ENCODE measurements at regions not wholly inside any gene's neighbourhood (a gene's known extent, or its start where the extent isn't known, plus 50 kb on each side); places are given as distances from the start of the nearest gene placed in this dataset.

- H3K4me2 ChIP-seq (ENCODE audit: low read length) = no peak overlapping the region
- POLR2A ChIA-PET = no interaction called here
Observed at GRCh38 chr4:33193109-33193508, 2472.9 kb downstream of the PCDH7 start.

More at GRCh38 chr4:33193109-33193508, 2472.9 kb downstream of the PCDH7 start:
- Histone ChIP-seq H2AFZ (ENCODE audit: low read depth, low read length, poor library complexity, severe bottlenecking) (no peak overlapping the region), H3K79me2 (ENCODE audit: insufficient read depth, low read length) (no peaks in the 10 kb centered on the region), H3K4me3 (replicated peaks in 1 of 2; ENCODE audit: low read depth in 1 of 2, low read length in 2 of 2) (no peak overlapping the region), H3K27ac (ENCODE audit: low read depth, low read length) (no peak overlapping the region), H3K9ac (ENCODE audit: low read length) (no peak overlapping the region), H3K27me3 (ENCODE audit: insufficient read depth, low read length) (no peaks in the 10 kb centered on the region), H3K36me3 (ENCODE audit: control insufficient read depth in 1 of 2, insufficient read depth in 2 of 2, low read length in 2 of 2) (no peaks in the 10 kb centered on the region), H3K9me2 (ENCODE audit: insufficient read depth) (no peaks in the 10 kb centered on the region), H3K9me3 (ENCODE audit: control insufficient read depth in 1 of 2, insufficient read depth in 1 of 2, low read depth in 1 of 2, low read length in 2 of 2) (no peaks in the 10 kb centered on the region), H3K4me1 (ENCODE audit: control insufficient read depth in 1 of 2, insufficient read depth in 2 of 2, low read length in 2 of 2) (no peaks in the 10 kb centered on the region), H4K20me1 (ENCODE audit: insufficient read depth) (no peaks in the 10 kb centered on the region)
- intact Hi-C loops (cut with micrococcal nuclease) = no loop called here
- no peak for TF ChIP-seq POLR2AphosphoS5 (IDR thresholded peaks at IDR 0.05; ENCODE audit: low read depth, low read length)
- no peak for TF ChIP-seq YY1 (IDR thresholded peaks at IDR 0.05; ENCODE audit: extremely low read depth, insufficient replicate concordance, low read depth, low read length)
- TF ChIP-seq POLR2A (IDR thresholded peaks at IDR 0.05; ENCODE audit: borderline replicate concordance, extremely low read depth, insufficient read depth, insufficient read length) = no peak
- TF ChIP-seq SRF (IDR thresholded peaks at IDR 0.05; ENCODE audit: low read depth) = no peak
- TF ChIP-seq REST (IDR thresholded peaks at IDR 0.05; ENCODE audit: low read depth) = no peak
- RAD21 ChIA-PET (ENCODE audit: low non-redundant PET in 1 of 2, low total read pairs in 2 of 2, uncharacterized antibody in 2 of 2, unreplicated experiment in 2 of 2) = no interaction called here
- CTCF ChIA-PET = no interaction called here
- BruUV-seq (replicated peaks) = no TSS peak
- ATAC-seq (no peak), DNase-seq (ENCODE audit: low read depth, low spot score) (no peak)

Data from HCT116 (cell line).